Activated CD4-positive, alpha-beta T cell treated with anti-CD3 and anti-CD28 coated beads, Interleukin-2, amount 50 U/mL, for 24 hours (primary cell): ENCODE measurements at regions not wholly inside any gene's neighbourhood (a gene's known extent, or its start where the extent isn't known, plus 50 kb on each side); places are given as distances from the start of the nearest gene placed in this dataset.
"Not testable (repeated sequence)": the region's sequence is repeated elsewhere in the genome, so short reads cannot be mapped to it uniquely, and the experiment has no call there.

ENCODE experiments used
- DNase-seq, 2 donors: peaks; one replicate each; pipeline ENCODE4 v3.0.0-alpha.2; 2020; ENCODE audit warnings: low read depth in 1 of 2, low spot score in 1 of 2

DNA sequence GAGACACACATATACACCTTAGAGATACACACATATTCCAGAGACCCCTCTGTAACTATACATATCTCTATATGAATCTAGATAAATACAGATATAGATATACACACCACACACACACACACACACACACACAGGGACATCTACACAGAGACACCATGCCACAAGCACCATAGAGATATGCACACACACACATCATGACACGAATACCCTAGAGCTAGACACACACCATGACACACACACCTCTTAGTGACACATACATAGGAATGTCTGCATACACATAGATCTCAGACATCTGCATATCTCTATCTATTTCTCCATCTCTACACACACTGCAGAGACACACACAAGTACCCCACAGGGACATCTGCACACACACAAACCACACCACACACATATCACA lies 270.0 kb downstream of the CYRIA start:
- no peak for DNase-seq

DNA sequence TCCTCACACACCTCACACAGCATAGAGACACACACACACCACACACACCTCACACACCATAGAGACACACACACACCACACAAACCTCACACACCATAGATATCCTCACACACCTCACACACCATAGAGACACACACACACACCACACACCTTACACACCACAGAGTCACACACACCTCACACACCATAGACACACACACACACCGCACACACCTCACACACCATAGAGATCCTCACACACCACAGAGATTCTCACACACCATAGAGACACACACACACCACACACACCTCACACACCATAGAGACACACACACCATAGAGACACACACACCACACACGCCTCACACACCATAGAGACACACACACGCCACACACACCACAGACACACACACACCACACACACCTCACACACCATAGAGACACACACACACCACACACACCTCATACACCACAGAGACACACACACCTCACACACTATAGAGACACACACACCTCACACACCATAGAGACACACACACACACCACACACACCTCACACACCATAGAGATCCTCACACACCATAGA lies 270.6 kb downstream of the CYRIA start:
- DNase-seq: no peak

DNA sequence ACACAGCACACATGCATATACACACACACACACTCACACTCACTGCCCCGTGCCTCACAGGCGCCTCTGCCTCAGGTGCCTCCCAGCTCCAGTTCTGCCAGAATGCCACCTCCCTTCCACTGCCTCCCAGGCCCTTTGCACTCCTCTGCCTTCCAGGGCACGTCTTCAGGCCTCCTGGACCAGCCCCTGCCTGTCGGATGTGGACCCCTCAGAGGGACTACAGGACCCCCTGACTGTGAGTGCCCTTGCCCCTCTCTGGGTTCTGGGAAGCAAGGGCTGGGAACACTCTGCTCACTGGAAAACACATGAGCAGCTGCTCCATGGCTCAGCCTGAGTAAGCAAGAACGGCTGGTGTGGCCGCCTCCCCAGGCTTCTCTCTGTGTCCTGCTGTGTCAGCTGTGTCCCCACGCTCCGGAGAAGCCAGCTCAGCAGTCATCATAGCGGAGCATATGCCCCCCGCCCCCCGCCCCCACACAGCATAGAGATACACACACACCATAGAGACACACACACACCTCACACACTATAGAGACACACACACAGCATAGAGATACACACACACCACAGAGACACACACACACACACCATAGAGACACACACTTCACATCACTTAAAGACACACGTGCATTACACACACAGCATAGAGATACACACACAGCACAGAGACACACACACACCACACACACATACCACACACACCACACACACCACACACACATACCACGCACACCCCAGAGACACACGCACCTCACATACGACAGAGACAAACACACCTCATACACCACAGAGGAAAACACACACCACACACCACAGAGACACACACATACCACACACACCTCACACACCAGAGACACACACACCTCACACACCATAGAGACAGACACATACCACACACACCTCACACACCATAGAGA lies 271.3 kb downstream of the CYRIA start:
- DNase-seq: no peak

- DNase-seq: no peak
Measured at GRCh38 chr2:16393500-16394071, 272.0 kb downstream of the CYRIA start.

GRCh38 chr2:16392647-16393499 lies 272.8 kb downstream of the CYRIA start:
- DNase-seq: no peak

DNA sequence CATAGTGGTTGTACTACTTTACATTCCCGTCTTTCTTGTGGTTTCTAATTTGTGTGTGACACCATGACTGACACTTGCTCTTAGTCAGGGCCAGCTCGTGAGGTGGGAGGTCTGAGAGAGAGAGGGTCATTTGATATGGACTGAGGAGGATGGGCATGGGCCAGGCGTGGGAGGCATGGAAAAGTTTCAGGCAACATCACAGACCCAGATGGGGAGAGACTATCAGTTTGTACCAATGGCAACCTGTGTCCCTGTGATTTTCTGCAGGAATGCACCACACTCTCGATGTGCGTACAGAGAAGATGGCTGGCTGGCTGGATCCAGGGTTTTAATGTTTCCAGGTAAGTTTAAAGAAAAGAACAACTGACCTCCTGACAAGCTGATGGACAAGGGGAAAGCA lies 273.6 kb downstream of the CYRIA start:
- no peak for DNase-seq

DNA sequence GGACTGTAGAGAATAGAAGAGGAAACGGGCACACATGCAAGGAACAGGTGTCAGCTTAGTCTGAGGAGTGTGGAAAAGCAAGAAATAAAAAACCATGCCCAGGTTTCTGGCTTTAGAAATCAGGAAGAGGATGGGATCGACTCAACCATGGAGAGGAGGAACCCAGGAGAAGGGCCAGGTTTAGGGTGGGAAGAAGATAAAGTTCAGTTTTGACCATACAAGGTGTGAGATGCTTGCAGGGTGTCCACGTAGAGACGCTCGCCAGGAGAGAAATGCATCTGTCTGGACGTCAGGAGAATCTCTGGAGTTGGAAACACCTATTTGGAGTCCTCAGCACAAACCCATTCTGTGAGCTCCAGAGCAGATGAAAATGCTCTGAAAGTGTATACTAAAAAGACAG lies 275.1 kb downstream of the CYRIA start:
- DNase-seq: no peak

- DNase-seq: no peak
Measured at GRCh38 chr2:16389611-16390010, 276.0 kb downstream of the CYRIA start.

DNA sequence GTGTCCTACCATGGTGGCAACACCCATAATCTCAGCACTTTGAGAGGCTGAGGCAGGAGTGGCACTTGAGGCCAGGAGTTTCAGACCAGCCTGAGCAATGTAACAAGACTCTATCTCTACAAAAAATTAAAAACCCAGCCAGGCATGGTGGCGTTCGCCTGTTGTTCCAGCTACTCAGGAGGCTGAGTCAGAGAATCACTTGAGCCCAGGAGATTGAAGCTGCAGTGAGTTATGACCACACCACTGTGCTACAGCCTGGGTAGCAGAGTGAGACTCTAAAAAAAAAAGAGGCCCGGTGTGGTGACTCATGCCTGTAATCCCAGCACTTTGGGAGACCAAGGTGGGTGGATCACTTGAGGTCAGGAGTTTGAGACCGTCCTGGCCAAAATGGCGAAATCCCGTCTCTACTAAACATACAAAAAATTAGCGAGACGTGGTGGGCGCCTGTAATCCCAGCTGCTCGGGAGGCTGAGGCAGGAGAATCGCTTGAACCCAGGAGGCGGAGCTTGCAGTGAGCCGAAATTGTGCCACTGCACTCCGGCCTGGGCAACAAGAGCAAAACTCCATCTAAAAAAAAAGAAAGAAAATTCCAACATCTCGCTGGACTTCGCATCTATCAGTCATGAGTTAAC lies 277.3 kb downstream of the CYRIA start:
- not testable (repeated sequence) for DNase-seq

DNA sequence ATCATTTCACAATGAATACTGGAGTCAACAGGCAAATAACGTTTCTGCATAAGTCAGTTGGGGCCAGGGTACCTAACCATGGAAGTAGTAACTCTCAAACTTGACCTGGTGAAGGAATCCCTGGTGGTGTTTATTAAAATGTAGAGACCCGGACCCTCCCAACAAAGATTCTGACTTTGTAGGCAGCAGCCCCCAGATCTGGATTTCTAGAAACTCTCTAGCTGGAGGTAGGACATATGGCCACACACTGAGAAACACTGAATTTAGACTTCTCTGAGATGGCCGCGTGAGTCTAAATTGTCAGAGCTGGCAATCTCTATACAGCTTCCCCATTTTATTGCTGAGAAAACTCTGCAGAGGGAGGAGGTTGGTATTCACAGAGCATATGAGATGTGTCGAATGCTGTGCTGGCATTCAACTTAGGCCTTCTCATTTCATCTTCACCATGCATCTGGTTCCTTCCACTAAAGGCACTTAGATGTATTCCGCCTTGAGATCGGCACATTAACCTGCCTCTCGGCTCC lies 278.1 kb downstream of the CYRIA start:
- DNase-seq: no peak

DNA sequence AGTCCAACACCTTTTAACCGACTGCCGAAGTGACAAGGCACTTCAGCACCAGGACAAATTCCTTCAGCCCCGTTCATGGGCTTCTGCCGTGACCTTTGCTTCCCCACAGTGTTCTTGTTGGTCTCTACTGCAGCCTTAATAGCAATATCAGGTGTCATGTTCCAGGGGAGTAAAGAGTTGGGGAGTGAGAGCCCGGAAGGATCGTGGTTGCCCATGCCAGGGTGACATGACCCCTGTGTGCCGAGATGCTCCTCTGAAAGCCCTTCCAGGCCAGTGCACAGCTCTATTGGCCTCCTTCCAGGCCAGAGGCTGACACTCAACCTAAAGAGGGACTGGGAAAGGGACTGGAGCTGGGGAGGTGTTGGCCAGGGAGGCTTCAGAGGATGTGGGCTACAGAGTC lies 279.2 kb downstream of the CYRIA start:
- no peak for DNase-seq

DNA sequence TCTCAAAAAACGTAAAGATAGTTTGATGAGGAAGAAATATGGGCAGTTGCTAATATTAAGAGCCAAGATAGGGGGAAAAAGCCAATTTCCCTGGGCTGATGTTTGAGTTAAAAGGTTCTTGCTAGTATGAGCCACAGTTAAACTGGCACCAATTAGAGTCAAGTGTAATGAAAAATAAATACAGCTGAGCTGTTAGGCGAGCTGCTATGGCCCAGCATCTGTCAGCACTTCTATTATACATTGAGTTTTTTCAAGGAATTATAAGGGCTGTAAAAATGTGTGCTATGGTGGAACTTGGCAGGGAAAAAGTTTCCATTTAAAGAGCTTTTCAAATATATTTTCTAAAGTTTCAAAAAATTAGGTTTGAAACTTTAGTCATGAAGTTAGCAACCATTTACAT lies 279.6 kb downstream of the CYRIA start:
- no peak for DNase-seq

- DNase-seq: no peak
Measured at GRCh38 chr2:16385341-16385740, 280.3 kb downstream of the CYRIA start.

- no peak for DNase-seq
Measured at GRCh38 chr2:16383411-16383810, 282.2 kb downstream of the CYRIA start.

DNA sequence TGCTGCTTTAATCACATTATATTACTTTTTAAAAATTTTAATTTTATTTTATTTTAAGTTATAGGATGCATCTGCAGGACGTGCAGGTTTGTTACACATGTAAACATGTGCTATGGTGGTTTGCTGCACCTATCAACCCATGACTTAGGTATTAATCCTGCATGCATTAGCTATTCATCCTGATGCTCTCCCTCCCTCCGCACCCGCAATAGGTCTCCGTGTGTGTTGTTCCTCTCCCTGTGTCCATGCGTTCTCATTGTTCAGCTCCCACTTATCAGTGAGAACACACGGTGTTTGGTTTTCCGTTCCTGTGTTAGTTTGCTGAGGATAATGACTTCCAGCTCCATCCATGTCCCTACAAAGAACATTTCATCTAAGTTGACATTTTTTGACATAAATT lies 283.2 kb downstream of the CYRIA start:
- no peak for DNase-seq

GRCh38 chr2:16381511-16381910 lies 284.1 kb downstream of the CYRIA start:
- no peak for DNase-seq

DNA sequence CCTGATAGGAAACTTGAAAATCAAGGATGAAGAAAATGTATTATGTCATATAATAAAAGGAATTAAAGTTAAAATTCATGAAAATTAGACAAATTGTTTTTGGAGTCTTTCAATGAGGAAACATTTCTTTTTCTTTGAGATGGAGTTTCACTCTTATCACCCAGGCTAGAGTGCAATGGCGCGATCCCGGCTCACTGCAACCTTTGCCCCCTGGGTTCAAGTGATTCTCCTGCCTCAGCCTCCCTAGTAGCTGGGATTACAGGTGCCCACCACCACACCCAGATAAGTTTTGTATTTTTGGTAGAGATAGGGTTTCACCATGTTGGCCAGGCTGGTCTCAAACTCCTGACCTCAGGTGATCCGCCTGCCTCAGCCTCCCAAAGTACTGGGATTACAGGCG lies 285.7 kb downstream of the CYRIA start:
- DNase-seq: not testable (repeated sequence)

DNA sequence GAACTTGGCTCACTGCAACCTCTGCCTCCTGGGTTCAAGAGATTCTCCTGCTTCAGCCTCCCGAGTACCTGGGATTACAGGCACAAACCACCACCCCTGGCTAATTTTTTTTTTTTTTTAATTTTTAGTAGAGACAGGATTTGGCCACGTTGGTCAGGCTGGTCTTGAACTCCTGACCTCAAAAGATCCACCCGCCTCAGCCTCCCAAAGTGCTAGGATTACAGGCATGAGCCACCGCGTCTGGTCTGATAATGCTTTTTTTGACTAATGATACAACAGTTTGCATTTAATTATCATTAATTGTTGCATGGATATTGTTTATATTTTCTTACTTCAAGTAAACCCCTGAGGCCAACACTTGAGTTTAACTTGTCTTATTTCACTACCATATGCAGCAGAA lies 286.6 kb downstream of the CYRIA start:
- not testable (repeated sequence) for DNase-seq

GRCh38 chr2:16378031-16378430 lies 287.6 kb downstream of the CYRIA start:
- DNase-seq: no peak

- no peak for DNase-seq
Measured at GRCh38 chr2:16375981-16376380, 289.7 kb downstream of the CYRIA start.

GRCh38 chr2:16375351-16375750 lies 290.3 kb downstream of the CYRIA start:
- DNase-seq: no peak
